Stomach (tissue), 8 donors: ENCODE measurements at regions not wholly inside any gene's neighbourhood (a gene's known extent, or its start where the extent isn't known, plus 50 kb on each side); places are given as distances from the start of the nearest gene placed in this dataset.

Experiments
- DNase-seq, 2 donors: peaks; one replicate each; pipeline versions ENCODE4 v3.0.0 to v3.0.0-alpha.2; 2013 to 2019
- H3K27ac ChIP-seq, 5 donors: fragments of 200-600 bp in 4 of 5; sonication (generic) in 4 of 5; one replicate each; pipeline ENCODE4 v1.5.1; 2013 to 2019; ENCODE audit warnings: mild to moderate bottlenecking in 1 of 5, moderate library complexity in 1 of 5
- H3K27me3 ChIP-seq, 3 donors: fragments of 200-600 bp; sonication (generic); one replicate each; pipeline ENCODE4 v1.5.1; 2017 to 2019; ENCODE audit warnings: mixed run types in 1 of 3
- H3K36me3 ChIP-seq, 4 donors: fragments of 200-600 bp; sonication (generic); 1 replicate in 3 of 4; 2 replicates in 1 of 4; pipeline ENCODE4 v1.5.1; 2016 to 2019
- H3K4me1 ChIP-seq, 4 donors: fragments of 200-600 bp; sonication (generic); one replicate each; pipeline ENCODE4 v1.5.1; 2016 to 2019
- H3K4me3 ChIP-seq, 4 donors: fragments of 200-600 bp; sonication (generic) in 3 of 4; one replicate each; pipeline ENCODE4 v1.5.1; 2016 to 2019; ENCODE audit warnings: mild to moderate bottlenecking in 1 of 4
- H3K9me3 ChIP-seq, 4 donors: fragments of 200-600 bp; sonication (generic); one replicate each; pipeline ENCODE4 v1.5.1; 2016 to 2019
- CTCF ChIP-seq, 7 experiments: fragments of 450-650 bp in 4 of 7; fragments of 200-600 bp in 3 of 7; sonication (generic) in 3 of 7; IDR thresholded peaks; one replicate each; pipeline ENCODE4 v1.5.1; 2016 to 2019; ENCODE audit warnings: antibody characterized with exemption in 7 of 7, control low read depth in 2 of 7, mild to moderate bottlenecking in 1 of 7
- EP300 ChIP-seq: sonication (generic); formaldehyde crosslinking; IDR thresholded peaks from one replicate; pipeline ENCODE4 v1.6.1; 2017; ENCODE audit warnings: antibody characterized with exemption
- POLR2A ChIP-seq, 4 donors: fragments of 450-650 bp; IDR thresholded peaks; one replicate each; pipeline ENCODE4 v1.6.1; 2016; ENCODE audit warnings: antibody characterized with exemption in 4 of 4, control low read depth in 2 of 4, mild to moderate bottlenecking in 1 of 4, moderate library complexity in 1 of 4
- POLR2AphosphoS5 ChIP-seq, 3 donors: sonication (generic); formaldehyde crosslinking; IDR thresholded peaks; one replicate each; pipeline ENCODE4 v1.6.1; 2016; ENCODE audit warnings: antibody characterized with exemption in 3 of 3
- WGBS, 5 donors: extraction: QIAGEN DNeasy Blood & Tissue Kit in 3 of 5; methylation state at CpG; one replicate each; pipeline versions ENCODE4 v1.1.5 to v1.1.7; 2013 to 2018; 5-methylcytosine and 5-hydroxymethylcytosine counted together
- intact Hi-C: fragments of 100-400 bp; cut with DNase I; formaldehyde crosslinking; loops from one replicate; pipeline ENCODE4 v1.15.1; 2023; ENCODE audit warnings: low total_unique reads
- donor health status: healthy with polysubstance abuse.
- donor health status: Bipolar disorder and iron deficiency.
- donor health status: healthy.

- Histone ChIP-seq H3K4me1 (no peaks in the 10 kb centered on the region), H3K4me3 (no peak overlapping the region), H3K27me3 (peaks cover 0 to 35% (median 4%) of the 10 kb centered on the region in 3 donors), H3K36me3 (no peaks in the 10 kb centered on the region), H3K9me3 (no peaks in the 10 kb centered on the region), H3K27ac (no peak overlapping the region)
- 42 to 73% (median 55%) methylated on average over 2 of the region's 2 CpGs for WGBS, 5 donors
- intact Hi-C loops = no loop called here
- TF ChIP-seq POLR2AphosphoS5 (IDR thresholded peaks at IDR 0.05) = no peak
- TF ChIP-seq EP300 = no peak
- no peak for TF ChIP-seq CTCF (IDR thresholded peaks at IDR 0.05)
- TF ChIP-seq POLR2A (IDR thresholded peaks at IDR 0.05) = no peak
- no peak for DNase-seq
Observed at GRCh38 chr1:223477456-223477855, 84.2 kb downstream of the CCDC185 start.

- Histone ChIP-seq H3K4me1 (no peaks in the 10 kb centered on the region), H3K27ac (no peak overlapping the region), H3K4me3 (no peak overlapping the region), H3K9me3 (no peaks in the 10 kb centered on the region), H3K27me3 (peaks cover 0 to 35% (median 4%) of the 10 kb centered on the region in 3 donors), H3K36me3 (no peaks in the 10 kb centered on the region)
- DNase-seq = no peak
- 83 to 93% (median 88%) methylated on average over 9 to 10 of the region's 10 CpGs for WGBS, 5 donors
- no peak for TF ChIP-seq POLR2AphosphoS5 (IDR thresholded peaks at IDR 0.05)
- no peak for TF ChIP-seq EP300
- no peak for TF ChIP-seq CTCF (IDR thresholded peaks at IDR 0.05)
- TF ChIP-seq POLR2A (IDR thresholded peaks at IDR 0.05) = no peak
- intact Hi-C loops = no loop called here
Observed at GRCh38 chr1:223478606-223479005, 85.4 kb downstream of the CCDC185 start.

- H3K36me3 ChIP-seq = no peaks in the 10 kb centered on the region
- H3K27ac ChIP-seq = no peak overlapping the region
- H3K9me3 ChIP-seq = no peaks in the 10 kb centered on the region
- H3K4me1 ChIP-seq = no peaks in the 10 kb centered on the region
- peaks cover 0 to 35% (median 4%) of the 10 kb centered on the region in 3 donors for H3K27me3 ChIP-seq
- DNase-seq = no peak
- TF ChIP-seq EP300 = no peak
- TF ChIP-seq CTCF (IDR thresholded peaks at IDR 0.05) = no peak
- TF ChIP-seq POLR2A (IDR thresholded peaks at IDR 0.05) = no peak
- TF ChIP-seq POLR2AphosphoS5 (IDR thresholded peaks at IDR 0.05) = no peak
- WGBS, 5 donors = 28 to 47% (median 31%) methylated on average over 7 of the region's 7 CpGs
- no peak overlapping the region for H3K4me3 ChIP-seq
- intact Hi-C loops = no loop called here
Observed at GRCh38 chr1:223479261-223479660, 86.0 kb downstream of the CCDC185 start.

- H3K4me1 ChIP-seq = no peaks in the 10 kb centered on the region
- no peaks in the 10 kb centered on the region for H3K9me3 ChIP-seq
- 48 to 55% (median 51%) methylated on average over 14 of the region's 14 CpGs for WGBS, 5 donors
- H3K27me3 ChIP-seq = peaks cover 0 to 39% (median 4%) of the 10 kb centered on the region in 3 donors
- H3K4me3 ChIP-seq = no peak overlapping the region
- intact Hi-C loops = no loop called here
- no peaks in the 10 kb centered on the region for H3K36me3 ChIP-seq
- H3K27ac ChIP-seq = no peak overlapping the region
- DNase-seq = peak in 1 of 2 donors; percentile 32
- TF ChIP-seq POLR2A (IDR thresholded peaks at IDR 0.05) (no peak), POLR2AphosphoS5 (IDR thresholded peaks at IDR 0.05) (no peak), CTCF (IDR thresholded peaks at IDR 0.05) (no peak), EP300 (no peak)
Observed at GRCh38 chr1:223479718-223480425, 86.7 kb downstream of the CCDC185 start.
